IPS-NIHi11 (cell line): ENCODE measurements at regions not wholly inside any gene's neighbourhood (a gene's known extent, or its start where the extent isn't known, plus 50 kb on each side); places are given as distances from the start of the nearest gene placed in this dataset.

Experiments used
- DNase-seq: peaks from one replicate; pipeline ENCODE4 v3.0.0; 2012; ENCODE audit warnings: mixed read lengths, low spot score

GRCh38 chr21:25005388-25005787 is 601.9 kb downstream of the MRPL39 start:
- no peak for DNase-seq

GRCh38 chr21:25002676-25003075 is 604.6 kb downstream of the MRPL39 start:
- no peak for DNase-seq

GRCh38 chr21:24995216-24995615 is 612.1 kb downstream of the MRPL39 start:
- DNase-seq: no peak

GRCh38 chr21:24994717-24995116 is 612.6 kb downstream of the MRPL39 start:
- DNase-seq: no peak

- no peak for DNase-seq
Observed at GRCh38 chr21:24989516-24989915, 617.8 kb downstream of the MRPL39 start.

- DNase-seq: no peak
Observed at GRCh38 chr21:24988941-24989340, 618.3 kb downstream of the MRPL39 start.

- DNase-seq: no peak
Observed at GRCh38 chr21:24976238-24976637, 631.0 kb downstream of the MRPL39 start.

GRCh38 chr21:24969068-24969467 is 638.2 kb downstream of the MRPL39 start:
- no peak for DNase-seq

GRCh38 chr21:24955275-24955961 is 651.9 kb downstream of the MRPL39 start:
- no peak for DNase-seq

- DNase-seq: no peak
Observed at GRCh38 chr21:24948186-24948585, 659.1 kb downstream of the MRPL39 start.

GRCh38 chr21:24945910-24946309 is 661.4 kb downstream of the MRPL39 start:
- DNase-seq: no peak

GRCh38 chr21:24941316-24942185 is 665.7 kb downstream of the MRPL39 start:
- no peak for DNase-seq

GRCh38 chr21:24939291-24939690 is 668.0 kb downstream of the MRPL39 start:
- DNase-seq: no peak

GRCh38 chr21:24938573-24938972 is 668.7 kb downstream of the MRPL39 start:
- no peak for DNase-seq

GRCh38 chr21:24935991-24936390 is 671.3 kb downstream of the MRPL39 start:
- no peak for DNase-seq

- DNase-seq: no peak
Observed at GRCh38 chr21:24910591-24910990, 696.7 kb downstream of the MRPL39 start.

- DNase-seq: no peak
Observed at GRCh38 chr21:24903994-24904635, 703.2 kb downstream of the MRPL39 start.

GRCh38 chr21:24899138-24899537 is 708.1 kb downstream of the MRPL39 start:
- no peak for DNase-seq

- DNase-seq: no peak
Observed at GRCh38 chr21:24897883-24898282, 709.4 kb downstream of the MRPL39 start.

GRCh38 chr21:24896735-24897124 is 710.6 kb downstream of the MRPL39 start:
- no peak for DNase-seq

GRCh38 chr21:24895885-24896734 is 711.2 kb downstream of the MRPL39 start:
- no peak for DNase-seq

- no peak for DNase-seq
Observed at GRCh38 chr21:24894324-24894723, 713.0 kb downstream of the MRPL39 start.
